SK-N-MC (cell line): ENCODE measurements at regions not wholly inside any gene's neighbourhood (a gene's known extent, or its start where the extent isn't known, plus 50 kb on each side); places are given as distances from the start of the nearest gene placed in this dataset.
A peak's percentile ranks its signal among the peaks of the same experiment; 100 is the strongest.

Experiments used
- DNase-seq: peaks from one replicate; pipeline ENCODE4 v3.0.0-alpha.2; 2011; ENCODE audit warnings: low read depth, low spot score
- H3K27ac ChIP-seq: fragments of 200-600 bp; sonication (generic); 2 replicates; pipeline ENCODE4 v1.5.1; 2016; ENCODE audit warnings: mixed run types
- H3K36me3 ChIP-seq: fragments of 200-600 bp; sonication (generic); 2 replicates; pipeline ENCODE4 v1.6.1; 2017; ENCODE audit warnings: antibody characterized with exemption, low read length, mixed read lengths; ENCODE audit not compliant: insufficient read depth
- H3K4me3 ChIP-seq: fragments of 200-600 bp; sonication (generic); 2 replicates; pipeline ENCODE4 v1.5.1; 2016
- H3K9ac ChIP-seq: fragments of 200-600 bp; sonication (generic); 2 replicates; pipeline ENCODE4 v1.8.0; 2017; ENCODE audit warnings: mixed run types, mixed read lengths; ENCODE audit not compliant: insufficient read length
- H3K9me3 ChIP-seq: fragments of 200-600 bp; sonication (generic); 2 replicates; pipeline ENCODE4 v1.6.1; 2017; ENCODE audit warnings: low read depth, mild to moderate bottlenecking, antibody characterized with exemption, low read length, moderate library complexity, mixed read lengths
- EZH2 ChIP-seq: fragments of 200-600 bp; sonication (generic); IDR thresholded peaks from one replicate; pipeline ENCODE4 v1.6.1; 2017; ENCODE audit warnings: antibody characterized with exemption
- FOXP2 ChIP-seq: optimal IDR thresholded peaks from 2 replicates; pipeline ENCODE3; 2011; ENCODE audit warnings: mild to moderate bottlenecking, moderate library complexity; ENCODE audit not compliant: insufficient read depth; ENCODE audit errors: extremely low read length, control extremely low read depth
- POLR2AphosphoS5 ChIP-seq: IDR thresholded peaks from 2 replicates; pipeline ENCODE4 v1.6.1; 2012; ENCODE audit warnings: mild to moderate bottlenecking, low read depth, low read length, borderline replicate concordance

- DNase-seq = no peak
- Histone ChIP-seq H3K9ac (no peak overlapping the region), H3K36me3 (no peaks in the 10 kb centered on the region), H3K27ac (no peak overlapping the region), H3K4me3 (no peak overlapping the region), H3K9me3 (no peaks in the 10 kb centered on the region)
- no peak for TF ChIP-seq EZH2
- no peak for TF ChIP-seq POLR2AphosphoS5
- no peak for TF ChIP-seq FOXP2
These were observed 62.2 kb upstream of the PKDCC start for GRCh38 chr2:41985573-41986095.

- Histone ChIP-seq H3K9me3 (no peaks in the 10 kb centered on the region), H3K36me3 (no peaks in the 10 kb centered on the region), H3K4me3 (peak overlapping the region; percentile 45), H3K9ac (peak overlapping the region; percentile 2), H3K27ac (peak overlapping the region; percentile 76)
- no peak for TF ChIP-seq EZH2
- TF ChIP-seq FOXP2 = no peak
- TF ChIP-seq POLR2AphosphoS5 = no peak
- peak; percentile 81 for DNase-seq
These were observed 58.2 kb upstream of the PKDCC start for GRCh38 chr2:41989501-41990180.

- no peak for TF ChIP-seq FOXP2
- no peak for TF ChIP-seq POLR2AphosphoS5
- no peak for TF ChIP-seq EZH2
- Histone ChIP-seq H3K36me3 (no peaks in the 10 kb centered on the region), H3K9ac (no peak overlapping the region), H3K4me3 (no peak overlapping the region; the same call in 1 of the 2 replicates), H3K9me3 (no peaks in the 10 kb centered on the region), H3K27ac (peak overlapping the region; percentile 76)
- DNase-seq = no peak
These were observed 57.6 kb upstream of the PKDCC start for GRCh38 chr2:41990245-41990644.

- Histone ChIP-seq H3K27ac (no peak overlapping the region), H3K9ac (no peak overlapping the region), H3K36me3 (no peaks in the 10 kb centered on the region), H3K9me3 (no peaks in the 10 kb centered on the region), H3K4me3 (no peak overlapping the region)
- no peak for DNase-seq
- TF ChIP-seq POLR2AphosphoS5 (no peak), EZH2 (no peak), FOXP2 (no peak)
These were observed 57.1 kb upstream of the PKDCC start for GRCh38 chr2:41990688-41991087.

GRCh38 chr2:41992056-41992642 lies 55.7 kb upstream of the PKDCC start:
- no peak for DNase-seq
- Histone ChIP-seq H3K4me3 (no peak overlapping the region), H3K27ac (no peak overlapping the region), H3K36me3 (no peaks in the 10 kb centered on the region), H3K9ac (no peak overlapping the region), H3K9me3 (no peaks in the 10 kb centered on the region)
- no peak for TF ChIP-seq FOXP2
- TF ChIP-seq EZH2 = no peak
- TF ChIP-seq POLR2AphosphoS5 = no peak

- Histone ChIP-seq H3K36me3 (no peaks in the 10 kb centered on the region), H3K9ac (no peak overlapping the region), H3K27ac (peak overlapping the region; percentile 55; the same call in 1 of the 2 replicates), H3K9me3 (no peaks in the 10 kb centered on the region), H3K4me3 (no peak overlapping the region)
- TF ChIP-seq FOXP2 (no peak), EZH2 (no peak), POLR2AphosphoS5 (no peak; the same call in 1 of the 2 replicates)
- DNase-seq = no peak
These were observed 55.0 kb upstream of the PKDCC start for GRCh38 chr2:41992671-41993434.

GRCh38 chr2:41993435-41993925 lies 54.3 kb upstream of the PKDCC start:
- Histone ChIP-seq H3K36me3 (no peaks in the 10 kb centered on the region), H3K4me3 (no peak overlapping the region), H3K27ac (peak overlapping the region; percentile 55; the same call in 1 of the 2 replicates), H3K9me3 (no peaks in the 10 kb centered on the region), H3K9ac (no peak overlapping the region)
- no peak for DNase-seq
- TF ChIP-seq EZH2 = no peak
- no peak for TF ChIP-seq FOXP2
- TF ChIP-seq POLR2AphosphoS5 = no peak

GRCh38 chr2:41994233-41994637 lies 53.6 kb upstream of the PKDCC start:
- no peak overlapping the region for H3K9ac ChIP-seq
- DNase-seq = no peak
- no peaks in the 10 kb centered on the region for H3K9me3 ChIP-seq
- H3K4me3 ChIP-seq = no peak overlapping the region
- TF ChIP-seq POLR2AphosphoS5 = no peak
- no peak for TF ChIP-seq FOXP2
- no peak for TF ChIP-seq EZH2
- no peaks in the 10 kb centered on the region for H3K36me3 ChIP-seq
- no peak overlapping the region for H3K27ac ChIP-seq
